Brain microvascular endothelial cell (primary cell): ENCODE measurements at regions not wholly inside any gene's neighbourhood (a gene's known extent, or its start where the extent isn't known, plus 50 kb on each side); places are given as distances from the start of the nearest gene placed in this dataset.

ENCODE experiments used
- DNase-seq: peaks from one replicate; pipeline ENCODE4 v3.0.0-alpha.2; 2020
- H3K27ac ChIP-seq: fragments of 250-450 bp; sonication (Bioruptor Pico); 2 replicates; pipeline ENCODE4 v1.5.1; 2020; ENCODE audit warnings: mild to moderate bottlenecking, moderate library complexity
- H3K27me3 ChIP-seq: fragments of 250-450 bp; sonication (Bioruptor Pico); replicated peaks from 2 replicates; pipeline ENCODE4 v1.5.1; 2020; ENCODE audit warnings: mild to moderate bottlenecking
- H3K36me3 ChIP-seq: fragments of 250-450 bp; sonication (Bioruptor Pico); replicated peaks from 2 replicates; pipeline ENCODE4 v1.5.1; 2020; ENCODE audit warnings: mild to moderate bottlenecking
- H3K4me3 ChIP-seq: 2 replicates; pipeline ENCODE4 v1.5.1; 2011; ENCODE audit warnings: low read depth, mild to moderate bottlenecking, control low read depth, low read length, moderate library complexity
- in situ Hi-C: cut with HindIII; loops from 2 replicates; pipeline ENCODE4 v1.10.0; 2017; ENCODE audit warnings: low sequenced_read_pairs, low pct_ligation_motif_present
- TF ChIP-seq, protein P1 (sequence below): IDR thresholded peaks from 2 replicates; pipeline ENCODE4 v1.5.1; 2011; ENCODE audit warnings: low read depth, mild to moderate bottlenecking, moderate library complexity, low read length, control low read depth, inconsistent platforms; ENCODE audit errors: missing control alignments

DNA sequence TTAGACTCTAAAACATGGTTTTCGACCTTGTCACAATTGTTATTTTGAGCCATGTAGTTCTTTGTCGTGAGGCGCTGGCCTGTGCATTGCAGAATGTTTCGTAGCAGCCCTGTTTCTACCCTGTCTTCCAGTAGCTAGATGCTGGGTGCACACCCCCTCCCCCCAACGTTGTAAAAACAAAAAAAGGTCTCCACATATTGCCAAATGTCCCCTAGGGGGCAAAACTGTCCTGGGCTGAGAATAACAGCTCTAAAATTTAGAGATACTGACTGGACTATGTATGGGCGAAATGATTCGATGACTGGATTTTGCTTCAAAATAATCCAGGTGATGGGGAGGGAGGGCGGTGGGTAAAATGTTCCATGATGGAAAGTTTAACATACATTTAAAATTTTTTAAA, 126.1 kb upstream of the FUT8 start:
- Histone ChIP-seq H3K27me3 (no peaks in the 10 kb centered on the region), H3K27ac (no peak overlapping the region), H3K4me3 (no peak overlapping the region), H3K36me3 (no peaks in the 10 kb centered on the region)
- DNase-seq, result no peak
- in situ Hi-C loops, result no loop called here
- TF ChIP-seq, protein P1, sequence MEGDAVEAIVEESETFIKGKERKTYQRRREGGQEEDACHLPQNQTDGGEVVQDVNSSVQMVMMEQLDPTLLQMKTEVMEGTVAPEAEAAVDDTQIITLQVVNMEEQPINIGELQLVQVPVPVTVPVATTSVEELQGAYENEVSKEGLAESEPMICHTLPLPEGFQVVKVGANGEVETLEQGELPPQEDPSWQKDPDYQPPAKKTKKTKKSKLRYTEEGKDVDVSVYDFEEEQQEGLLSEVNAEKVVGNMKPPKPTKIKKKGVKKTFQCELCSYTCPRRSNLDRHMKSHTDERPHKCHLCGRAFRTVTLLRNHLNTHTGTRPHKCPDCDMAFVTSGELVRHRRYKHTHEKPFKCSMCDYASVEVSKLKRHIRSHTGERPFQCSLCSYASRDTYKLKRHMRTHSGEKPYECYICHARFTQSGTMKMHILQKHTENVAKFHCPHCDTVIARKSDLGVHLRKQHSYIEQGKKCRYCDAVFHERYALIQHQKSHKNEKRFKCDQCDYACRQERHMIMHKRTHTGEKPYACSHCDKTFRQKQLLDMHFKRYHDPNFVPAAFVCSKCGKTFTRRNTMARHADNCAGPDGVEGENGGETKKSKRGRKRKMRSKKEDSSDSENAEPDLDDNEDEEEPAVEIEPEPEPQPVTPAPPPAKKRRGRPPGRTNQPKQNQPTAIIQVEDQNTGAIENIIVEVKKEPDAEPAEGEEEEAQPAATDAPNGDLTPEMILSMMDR, result peak; percentile 37

DNA sequence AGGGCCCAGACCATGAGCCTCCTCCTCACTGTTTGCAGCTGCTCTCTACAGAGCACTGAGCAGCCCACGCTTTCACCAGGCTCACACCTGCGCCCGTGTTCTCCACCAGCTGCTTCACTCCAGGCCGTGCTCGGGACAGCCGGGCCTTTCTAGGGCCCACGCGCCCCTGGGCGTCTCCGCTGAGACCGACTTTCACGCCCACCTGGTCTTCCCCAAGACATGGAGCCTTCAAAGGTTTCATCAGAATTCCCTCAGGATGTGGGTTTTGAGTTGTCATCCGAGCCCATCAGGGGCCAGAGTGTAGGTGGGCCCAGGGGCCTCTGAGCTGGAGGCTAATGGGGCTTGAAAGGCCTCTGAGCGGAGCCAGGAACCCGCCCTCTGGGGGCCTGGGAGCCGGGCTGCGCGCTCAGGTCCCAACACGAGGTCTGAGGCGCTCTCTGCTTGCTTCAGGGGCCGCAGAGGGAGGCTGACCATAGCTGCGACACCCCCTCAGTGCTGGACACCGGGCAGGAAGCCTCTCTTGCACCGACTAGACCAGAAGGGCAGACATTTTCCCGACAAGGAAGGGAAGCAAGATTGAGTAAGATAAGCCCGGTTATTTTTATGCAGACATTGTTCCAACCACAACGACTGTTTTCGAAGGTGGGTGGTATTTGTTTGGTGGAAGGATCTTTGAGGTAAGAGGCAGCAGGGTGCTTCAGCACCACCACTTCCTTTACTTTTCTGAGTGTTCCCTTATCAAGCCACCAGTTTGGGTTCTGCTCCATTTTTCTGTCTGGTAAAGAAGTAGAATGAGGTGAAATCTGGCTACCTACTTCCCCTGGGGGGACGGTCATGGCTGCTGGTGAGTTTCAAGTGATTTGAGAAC, 125.0 kb upstream of the FUT8 start:
- TF ChIP-seq, protein P1, result no peak
- Histone ChIP-seq H3K36me3 (no peaks in the 10 kb centered on the region), H3K27me3 (no peaks in the 10 kb centered on the region), H3K4me3 (no peak overlapping the region), H3K27ac (no peak overlapping the region)
- in situ Hi-C loops, result no loop called here
- DNase-seq, result no peak

DNA sequence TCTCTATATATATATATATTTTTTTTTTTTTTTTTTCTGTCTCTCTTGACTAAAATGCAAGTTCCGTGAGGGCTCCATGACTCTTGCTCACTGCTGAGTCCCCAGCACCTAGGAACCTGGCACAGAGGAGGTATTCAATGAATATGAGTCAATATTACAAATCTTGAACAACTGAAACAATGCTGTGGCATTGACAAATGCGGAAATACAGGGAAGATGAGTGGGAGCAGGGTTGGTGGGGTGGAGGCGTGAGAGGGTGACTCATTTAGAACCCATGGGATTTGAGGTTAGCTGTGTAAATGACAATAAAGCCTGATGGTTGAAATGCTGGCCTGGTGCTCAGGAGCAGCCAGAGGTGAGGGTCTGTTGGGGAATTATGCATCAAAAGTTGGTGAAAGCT, 121.7 kb upstream of the FUT8 start:
- DNase-seq, result peak; percentile 92
- H3K27ac ChIP-seq, result no peak overlapping the region
- in situ Hi-C loops, result no loop called here

DNA sequence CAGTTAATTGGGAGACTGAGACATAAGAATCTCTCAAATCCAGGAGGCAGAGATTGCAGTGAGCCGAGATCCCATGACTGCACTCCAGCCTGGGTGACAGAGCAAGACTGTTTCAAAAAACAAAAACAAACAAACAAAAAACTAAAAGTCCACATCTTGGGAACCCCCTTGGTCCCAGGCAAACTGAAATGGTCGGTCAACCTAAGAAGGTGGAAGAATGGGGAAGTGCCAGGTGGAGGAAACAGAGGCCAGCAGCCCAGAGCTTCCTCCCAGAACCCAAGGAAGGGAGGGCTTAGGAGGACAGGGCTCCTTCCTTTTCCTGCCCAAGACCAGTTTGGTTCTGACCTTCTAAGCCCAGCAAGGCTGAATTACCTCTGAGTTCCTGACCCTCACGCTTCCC, 121.0 kb upstream of the FUT8 start:
- TF ChIP-seq, protein P1, result no peak
- Histone ChIP-seq H3K36me3 (no peaks in the 10 kb centered on the region), H3K4me3 (no peak overlapping the region), H3K27me3 (no peaks in the 10 kb centered on the region), H3K27ac (no peak overlapping the region)
- no peak for DNase-seq
- in situ Hi-C loops, result no loop called here

More for the DNA sequence above, 121.7 kb upstream of the FUT8 start:
- Histone ChIP-seq H3K36me3 (no peaks in the 10 kb centered on the region), H3K27me3 (no peaks in the 10 kb centered on the region), H3K4me3 (no peak overlapping the region)
- TF ChIP-seq, protein P1, result no peak

DNA sequence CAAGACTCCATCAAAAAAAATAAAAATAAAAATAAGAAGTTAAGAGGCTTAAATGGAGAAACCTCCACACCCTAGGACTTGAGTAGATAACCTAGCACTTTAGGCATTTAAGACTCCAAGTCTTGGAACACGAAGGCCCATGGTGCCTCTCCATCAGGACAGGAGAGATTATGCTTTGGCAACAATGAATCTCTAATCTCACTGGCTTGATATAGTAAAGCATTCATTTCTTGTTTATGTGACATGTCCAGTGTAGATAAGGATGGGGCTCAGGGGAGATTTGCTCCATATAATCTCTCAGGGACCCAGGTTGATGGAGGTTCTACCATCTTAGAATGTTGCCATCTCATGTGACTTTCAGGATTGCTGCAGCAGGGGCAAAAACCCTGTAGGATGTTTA, 117.7 kb upstream of the FUT8 start:
- H3K27ac ChIP-seq, result no peak overlapping the region
- no peaks in the 10 kb centered on the region for H3K36me3 ChIP-seq
- TF ChIP-seq, protein P1, result no peak
- H3K4me3 ChIP-seq, result no peak overlapping the region
- in situ Hi-C loops, result no loop called here
- no peak for DNase-seq
- no peaks in the 10 kb centered on the region for H3K27me3 ChIP-seq
